GM21619 (cell line): ENCODE measurements at regions not wholly inside any gene's neighbourhood (a gene's known extent, or its start where the extent isn't known, plus 50 kb on each side); places are given as distances from the start of the nearest gene placed in this dataset.

Source experiments
- ATAC-seq: cut with Tn5 transposase; IDR thresholded peaks from one replicate; pipeline ENCODE4 v1.9.1; 2021; ENCODE audit not compliant: unreplicated experiment

DNA sequence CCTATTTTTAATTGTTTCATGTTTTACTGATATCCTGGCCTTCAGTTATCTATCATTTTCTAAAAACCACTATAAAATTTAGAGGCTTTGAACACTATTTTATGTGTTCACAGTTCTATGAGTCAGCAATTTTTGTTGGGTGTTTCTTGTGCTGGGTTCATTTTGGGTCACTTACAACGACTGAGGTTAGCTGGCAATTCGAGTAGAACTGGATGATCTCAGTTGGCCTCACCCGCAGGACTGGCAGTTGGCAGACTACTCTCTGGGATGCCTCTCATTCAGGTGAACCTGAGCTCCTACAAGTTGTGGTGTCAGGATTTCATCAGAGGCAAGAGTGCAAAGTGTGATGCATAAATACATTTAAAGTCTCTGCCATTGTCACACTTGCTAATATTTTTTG lies 151.0 kb upstream of the PAPPA start:
- ATAC-seq: no peak

DNA sequence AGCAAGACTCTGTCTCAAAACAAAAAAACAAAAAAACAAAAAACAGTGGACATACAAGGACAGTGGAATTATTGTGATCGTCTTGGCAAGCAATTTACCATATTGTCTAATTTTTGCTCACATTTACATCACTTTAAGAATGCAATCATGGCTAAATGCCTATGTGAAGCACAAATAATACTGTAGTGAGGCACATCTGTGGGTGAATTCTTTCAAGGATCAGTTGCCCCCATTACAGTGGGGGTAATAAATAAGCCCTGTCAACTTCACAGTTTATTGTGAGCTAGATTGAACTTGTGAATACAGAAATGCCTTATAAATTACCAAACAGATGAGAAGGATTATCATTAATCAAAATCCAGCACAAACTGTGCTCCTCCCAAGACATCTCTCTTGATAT lies 150.2 kb upstream of the PAPPA start:
- no peak for ATAC-seq

DNA sequence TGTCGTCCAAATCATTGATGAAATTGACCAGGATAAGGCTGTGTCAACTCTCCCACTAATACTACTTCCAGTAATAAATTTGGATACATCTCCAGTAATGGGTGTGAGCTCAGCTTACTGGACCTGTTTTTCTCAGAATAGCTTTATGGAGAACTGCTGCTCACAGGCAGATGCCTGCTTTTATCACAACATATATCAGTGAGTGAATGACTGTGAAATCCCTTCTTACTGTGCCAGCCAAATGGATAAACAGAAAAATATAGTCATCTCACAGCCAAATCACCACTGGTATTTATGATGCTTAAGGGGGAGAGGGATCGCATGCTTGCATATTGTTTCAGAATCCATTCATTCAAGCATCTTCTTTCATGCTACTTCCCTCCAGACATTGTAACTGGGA lies 148.4 kb upstream of the PAPPA start:
- no peak for ATAC-seq

DNA sequence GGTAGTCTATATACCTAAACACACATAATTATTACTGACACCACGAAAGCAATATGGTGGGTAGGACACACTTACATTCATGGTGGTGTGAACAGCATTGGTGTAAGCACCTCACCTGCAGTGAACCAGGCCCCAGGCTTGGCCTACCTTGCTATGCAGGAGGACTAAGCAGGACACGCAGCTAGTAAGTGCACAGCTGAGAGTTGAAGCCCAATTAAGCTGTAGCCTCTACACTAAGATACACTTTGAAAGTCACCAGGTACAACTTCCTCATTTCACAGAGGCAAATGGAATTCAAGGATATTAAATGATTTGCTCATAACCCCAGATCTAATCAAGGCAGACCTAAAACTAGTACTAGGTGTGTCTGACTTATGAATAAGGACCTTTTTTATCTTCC lies 145.8 kb upstream of the PAPPA start:
- no peak for ATAC-seq

DNA sequence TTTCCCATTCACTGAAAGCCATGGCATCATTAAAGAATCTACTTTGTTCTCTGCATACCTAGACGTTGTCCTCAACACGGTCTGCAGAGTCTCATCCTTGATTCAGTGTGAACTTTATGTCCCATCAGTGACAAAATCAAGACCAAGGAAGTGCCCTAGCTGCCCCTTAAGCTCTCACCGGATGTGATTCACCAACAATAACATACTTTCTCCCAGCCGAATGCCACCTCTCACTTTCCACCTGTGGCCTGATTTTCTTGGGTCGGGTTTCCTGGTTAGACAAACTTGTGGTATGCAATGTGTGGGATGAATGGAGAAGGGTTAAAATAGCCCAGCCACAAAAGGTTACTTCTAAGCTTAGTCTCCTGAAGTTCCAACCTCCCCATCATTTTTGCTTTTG lies 145.3 kb upstream of the PAPPA start:
- no peak for ATAC-seq

DNA sequence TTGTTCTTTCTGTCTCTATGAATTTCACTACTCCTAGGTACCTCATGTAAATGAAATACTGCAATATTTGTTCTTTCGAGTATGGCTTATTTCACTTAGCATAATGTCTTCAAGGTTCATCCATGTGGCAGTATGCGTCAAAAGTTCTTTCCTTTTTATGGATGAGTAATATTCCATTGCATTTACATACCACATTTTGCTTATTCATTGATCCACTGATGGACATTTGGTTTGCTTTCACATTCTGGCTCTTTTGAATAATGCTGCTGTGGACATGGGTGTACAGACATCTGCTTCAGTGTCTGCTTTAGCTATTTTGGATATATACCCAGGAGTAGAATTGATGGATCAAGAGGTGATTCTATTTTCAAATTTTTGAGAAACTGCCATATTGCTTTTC lies 144.2 kb upstream of the PAPPA start:
- ATAC-seq: no peak

DNA sequence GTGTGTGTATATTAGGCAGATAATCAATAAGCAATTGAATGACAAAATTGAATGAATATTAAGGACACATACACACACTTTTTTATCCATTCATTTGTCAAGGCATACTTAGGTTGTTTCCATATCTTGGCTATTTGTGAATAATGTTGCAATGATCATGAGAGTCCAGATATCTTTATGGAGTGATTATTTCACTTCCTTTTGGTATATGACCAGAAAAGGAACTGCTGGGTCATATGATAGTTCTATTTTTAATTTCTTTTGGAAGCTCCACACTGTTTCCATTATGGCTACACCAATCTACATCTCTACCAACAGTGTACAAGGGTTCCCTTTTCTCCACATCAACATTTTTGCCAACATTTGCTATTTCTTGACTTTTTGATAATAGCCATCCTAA lies 137.7 kb upstream of the PAPPA start:
- ATAC-seq: no peak

DNA sequence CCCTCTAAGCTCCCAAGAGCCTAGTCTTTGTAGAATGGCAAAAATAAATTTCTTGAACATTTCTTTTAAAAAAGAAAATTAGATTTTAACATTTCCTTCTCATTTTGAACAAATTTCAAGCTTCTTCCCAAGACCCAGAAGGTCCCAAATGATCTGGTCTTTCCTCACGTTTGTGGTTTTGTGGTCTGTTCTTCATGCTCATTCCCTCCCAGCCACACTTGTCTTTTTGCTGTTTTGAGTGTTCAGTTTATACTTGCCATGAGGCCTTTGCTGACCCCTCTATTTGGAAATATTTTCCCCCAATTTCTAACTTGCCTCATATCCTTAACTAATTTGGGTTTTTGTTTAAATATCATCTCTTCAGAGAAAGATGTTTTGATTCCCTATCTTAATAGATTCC lies 133.4 kb upstream of the PAPPA start:
- no peak for ATAC-seq

DNA sequence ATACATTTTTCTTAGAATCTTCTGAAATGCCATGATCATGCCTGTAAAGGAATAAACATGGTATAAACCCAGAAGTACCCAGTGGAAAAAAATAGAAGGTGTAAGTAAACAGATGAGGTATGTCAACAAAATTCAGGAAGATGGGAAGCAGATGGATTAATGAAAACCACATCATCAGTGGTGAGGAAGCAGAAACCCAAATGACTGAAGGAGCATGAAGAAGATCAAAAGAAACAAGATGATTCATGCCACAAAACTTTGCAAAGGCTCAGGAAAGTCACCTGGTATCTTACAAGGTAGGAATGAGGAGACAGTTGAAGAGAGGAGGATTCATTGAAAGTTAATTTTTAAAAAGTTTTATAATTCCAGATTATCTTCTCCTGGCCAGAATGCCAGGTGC lies 132.8 kb upstream of the PAPPA start:
- ATAC-seq: no peak

DNA sequence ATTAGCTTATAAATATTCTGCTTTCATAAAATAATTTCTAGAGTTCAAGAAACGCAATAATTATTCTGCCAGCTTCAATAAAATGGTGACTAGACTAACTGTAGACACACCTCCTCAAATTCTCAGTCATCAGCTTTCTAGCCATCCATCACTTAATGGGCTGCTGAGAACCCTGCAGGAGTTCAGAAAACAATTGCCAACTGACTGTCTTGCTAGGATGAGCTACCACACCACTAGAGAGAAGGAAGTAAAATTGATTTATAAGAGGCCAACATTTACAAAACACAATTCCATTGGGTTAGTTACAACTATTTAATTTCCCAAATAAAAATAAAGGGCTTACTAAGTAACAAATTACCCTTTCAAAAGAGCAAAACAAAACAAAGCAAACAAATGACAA lies 126.5 kb upstream of the PAPPA start:
- ATAC-seq: no peak

DNA sequence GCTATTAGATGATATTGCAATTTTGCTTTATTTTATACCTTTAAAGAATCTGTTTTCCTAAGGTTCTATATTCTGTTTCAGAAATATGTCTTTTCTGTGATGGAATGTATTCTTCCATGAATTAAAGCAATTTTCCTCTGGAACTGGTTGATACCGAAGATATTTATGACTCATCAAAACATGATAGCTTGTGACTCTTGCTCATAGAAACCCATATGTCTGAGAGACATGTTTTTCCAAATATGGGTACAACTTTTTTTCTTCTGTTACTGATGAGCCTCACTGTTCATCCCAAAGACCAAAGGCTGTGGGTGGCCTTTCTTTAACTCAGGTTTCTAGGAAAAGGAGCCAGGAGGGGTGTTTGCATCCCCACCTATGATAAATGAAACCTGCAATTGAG lies 126.1 kb upstream of the PAPPA start:
- ATAC-seq: no peak

DNA sequence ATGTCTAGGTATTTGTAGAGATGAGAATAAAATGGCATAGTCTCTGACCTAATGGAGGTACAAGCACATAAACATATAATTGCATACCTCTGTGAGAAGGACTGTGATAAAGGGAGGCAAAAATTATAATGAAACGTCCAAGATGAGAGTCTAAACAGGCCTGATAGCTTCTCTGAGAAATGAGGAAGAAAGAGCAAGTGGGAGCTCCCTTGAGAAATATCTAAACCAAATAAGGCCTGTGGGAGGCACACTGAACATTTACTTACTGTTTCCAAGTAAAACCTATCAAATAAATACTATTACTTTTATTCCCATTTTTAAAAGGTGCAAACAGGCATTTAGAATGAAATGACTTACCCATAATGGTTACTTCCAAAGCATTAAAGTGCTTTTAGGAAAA lies 125.6 kb upstream of the PAPPA start:
- no peak for ATAC-seq

DNA sequence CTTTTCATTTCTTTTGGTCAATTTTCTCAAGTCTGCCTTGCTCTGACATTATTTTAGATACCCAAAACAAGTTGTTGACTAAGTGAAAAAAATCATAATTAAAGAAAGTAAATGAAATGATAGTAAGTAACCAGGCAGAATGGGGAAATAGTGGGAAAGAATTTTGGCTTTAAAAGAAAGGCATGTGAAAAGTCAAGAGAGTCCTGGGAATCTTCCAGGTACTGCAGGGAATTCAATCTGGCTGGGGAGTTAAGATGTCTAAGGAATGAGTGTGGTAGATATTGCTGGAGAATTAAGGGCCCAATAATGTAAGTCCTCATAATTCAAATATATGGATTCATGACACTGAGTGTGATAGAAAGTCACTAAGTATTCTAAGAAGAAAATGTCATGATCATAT lies 123.1 kb upstream of the PAPPA start:
- no peak for ATAC-seq

DNA sequence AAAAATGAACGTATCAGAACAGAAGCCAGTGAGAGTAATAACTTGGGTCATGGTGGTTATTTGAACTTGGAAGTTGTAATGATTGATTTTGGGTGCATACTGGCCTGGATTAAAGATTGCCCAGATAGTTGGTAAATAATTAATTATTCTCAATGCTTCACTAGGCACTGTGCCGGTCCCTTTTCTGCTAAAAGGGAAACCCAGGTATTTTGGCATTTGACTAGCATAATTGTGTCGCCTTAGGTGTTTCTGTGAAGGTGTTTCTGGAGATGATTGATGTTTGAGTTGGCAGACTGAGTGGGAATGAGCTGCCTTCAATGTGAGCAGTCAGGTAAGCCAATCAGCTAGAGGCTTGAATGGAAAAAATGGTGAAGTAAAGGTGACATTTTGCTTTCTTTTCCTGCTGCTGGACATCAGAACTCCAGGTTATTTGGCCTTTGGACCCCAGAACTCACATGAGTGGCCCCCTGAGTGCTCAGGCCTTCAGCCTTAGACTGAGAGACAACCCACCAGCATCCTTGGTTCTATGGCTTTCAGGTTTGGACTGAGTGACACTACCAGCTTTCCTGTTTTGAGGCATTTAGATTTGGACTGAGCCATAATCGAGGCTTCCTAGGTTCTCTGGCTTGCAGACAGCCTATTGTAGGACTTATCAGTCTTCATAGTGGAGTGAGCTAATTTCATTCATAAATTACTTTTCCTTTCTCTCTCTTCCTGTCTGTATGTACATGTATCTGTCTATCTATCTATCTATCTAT lies 120.7 kb upstream of the PAPPA start:
- no peak for ATAC-seq

DNA sequence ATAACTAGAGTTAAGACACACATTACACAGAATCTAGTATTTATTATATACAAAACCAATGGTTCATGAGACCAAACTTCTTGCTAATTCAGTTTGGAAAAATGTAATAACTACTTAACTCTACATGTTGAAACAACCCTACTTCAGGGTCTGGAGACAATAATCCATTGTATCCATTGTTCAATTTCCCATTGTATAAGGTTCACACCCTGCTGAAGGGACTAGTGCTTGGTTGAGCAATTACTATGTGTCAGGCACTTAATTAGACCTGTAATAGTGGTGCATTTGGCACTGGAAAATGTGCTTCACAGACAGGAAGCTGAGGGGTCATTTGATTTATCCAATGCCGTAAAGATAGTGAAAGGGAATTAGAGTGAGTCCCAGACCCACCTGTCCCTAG lies 114.3 kb upstream of the PAPPA start:
- ATAC-seq: no peak

DNA sequence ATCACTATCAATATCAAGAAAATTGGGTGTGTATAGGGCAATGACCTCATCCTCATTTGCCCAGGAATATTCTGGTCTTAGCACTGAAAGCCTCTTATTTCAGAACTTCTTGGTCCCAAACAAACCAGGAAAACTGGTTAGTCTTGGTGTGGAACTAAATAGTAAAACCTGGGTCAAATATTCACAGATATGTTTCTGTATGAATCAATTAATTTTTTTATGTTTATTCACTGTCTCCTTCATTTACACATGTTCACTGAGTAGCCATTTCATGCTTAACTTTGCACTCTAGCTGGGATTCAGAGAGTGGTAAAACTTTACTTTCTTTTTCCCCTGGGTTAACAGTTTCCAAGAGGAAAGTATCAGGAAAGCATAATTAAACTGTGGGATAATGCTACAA lies 113.7 kb upstream of the PAPPA start:
- ATAC-seq: no peak

DNA sequence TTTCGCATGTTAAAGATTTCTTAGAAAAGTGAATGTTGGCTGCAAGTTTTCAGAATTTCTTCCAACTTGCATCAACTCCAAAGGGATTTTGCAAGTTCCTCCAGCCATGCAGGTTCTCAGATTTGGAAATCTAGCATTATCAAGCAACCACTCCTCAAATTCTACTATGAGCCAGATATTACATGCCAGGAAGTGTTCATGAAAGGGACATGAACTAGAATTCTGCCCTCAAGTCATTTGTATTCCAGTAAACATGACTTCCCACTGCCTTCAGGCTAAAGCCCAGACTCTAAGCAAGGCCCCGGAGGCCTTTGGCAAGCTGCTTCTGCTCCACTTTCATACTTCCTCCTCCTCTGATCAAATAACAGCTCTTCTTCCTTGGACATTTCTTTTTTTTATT lies 111.3 kb upstream of the PAPPA start:
- no peak for ATAC-seq

DNA sequence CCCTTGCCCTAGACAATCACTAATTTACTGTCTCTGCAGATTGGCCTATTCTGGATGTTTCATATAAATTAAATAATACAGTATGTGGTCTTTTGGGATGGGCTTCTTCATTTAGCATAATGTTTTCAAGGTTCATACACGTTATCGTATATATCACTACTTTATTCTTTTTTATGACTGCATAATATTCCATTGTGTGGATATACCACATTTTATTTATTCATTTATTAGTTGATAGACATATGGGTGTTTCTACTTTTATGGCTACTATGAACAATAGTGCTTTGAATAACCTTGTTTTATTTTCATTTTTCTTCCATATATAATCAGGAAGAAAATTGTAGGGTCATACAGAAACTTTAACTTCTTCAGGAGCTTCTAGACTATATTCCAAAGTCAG lies 108.5 kb upstream of the PAPPA start:
- ATAC-seq: no peak

DNA sequence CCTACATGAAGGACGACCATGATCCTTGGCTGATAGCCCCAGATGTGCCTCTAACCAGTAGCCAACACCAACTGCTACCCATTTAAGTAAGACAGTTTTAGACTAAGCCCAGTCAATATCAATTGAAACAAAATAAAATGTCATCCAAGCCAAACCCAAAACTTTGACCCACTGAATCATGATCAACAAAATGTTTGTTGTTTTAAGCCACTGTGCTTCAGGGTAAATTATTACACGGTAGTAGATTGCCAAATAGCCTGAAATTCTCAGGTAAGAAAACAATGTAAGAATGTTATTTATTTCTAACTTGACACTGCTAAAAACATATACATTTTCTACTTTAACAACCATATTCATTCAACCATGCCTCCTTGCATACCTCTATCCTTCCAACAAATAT lies 105.5 kb upstream of the PAPPA start:
- no peak for ATAC-seq

DNA sequence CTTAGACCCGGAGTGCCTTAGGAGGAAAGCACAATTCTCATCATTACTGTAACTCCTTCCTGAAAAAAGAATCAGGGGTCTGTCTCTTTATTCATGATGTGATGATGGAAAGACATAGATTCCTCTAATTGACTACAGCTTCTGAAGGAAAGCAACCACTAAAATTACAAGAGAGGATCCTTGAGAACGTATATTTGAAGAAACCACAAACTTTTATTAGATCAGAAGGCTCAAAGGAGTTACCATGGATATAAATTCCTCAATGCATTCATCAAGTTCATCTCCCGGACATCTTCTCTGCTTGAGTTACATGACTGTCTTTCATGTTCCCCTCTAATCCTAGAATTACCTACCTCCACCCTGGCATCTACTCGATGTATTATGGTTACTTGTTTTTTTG lies 104.1 kb upstream of the PAPPA start:
- ATAC-seq: no peak

DNA sequence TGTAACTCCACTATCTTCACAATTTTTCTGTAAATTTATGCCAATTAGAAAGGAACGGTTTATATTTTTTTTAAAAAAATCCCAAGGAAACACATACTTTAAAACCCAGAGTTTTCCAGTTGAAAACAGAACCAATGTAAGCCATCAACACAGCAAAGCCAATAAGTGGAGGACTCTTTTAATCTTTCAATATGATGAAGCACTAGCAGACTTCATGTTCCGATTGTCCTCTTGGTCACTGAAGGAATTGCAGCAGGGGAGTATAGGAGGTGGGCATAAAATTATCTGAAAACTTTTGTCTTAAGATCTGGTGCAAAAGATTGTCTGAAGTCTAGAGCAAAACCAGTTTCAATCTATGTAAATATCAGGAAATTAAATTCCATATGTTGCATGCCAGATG lies 102.1 kb upstream of the PAPPA start:
- ATAC-seq: no peak

DNA sequence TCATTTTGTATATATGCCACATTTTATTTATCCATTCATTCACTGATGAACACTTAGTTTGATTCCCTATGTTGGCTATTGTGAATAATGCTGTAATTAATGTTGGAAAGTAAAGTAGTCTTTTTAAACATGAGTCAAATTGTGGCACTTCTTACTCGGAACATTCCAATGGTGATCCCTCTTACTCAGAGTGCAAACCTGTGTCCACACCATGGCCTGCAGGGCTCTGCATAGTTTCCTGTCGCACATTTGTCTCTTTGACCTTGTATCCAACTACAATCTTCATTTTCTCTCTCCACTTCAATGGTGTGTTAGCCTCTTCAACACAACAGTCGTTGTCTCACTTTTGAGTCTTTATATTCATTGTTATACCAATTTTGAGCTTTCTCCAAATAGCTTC lies 98.1 kb upstream of the PAPPA start:
- no peak for ATAC-seq

DNA sequence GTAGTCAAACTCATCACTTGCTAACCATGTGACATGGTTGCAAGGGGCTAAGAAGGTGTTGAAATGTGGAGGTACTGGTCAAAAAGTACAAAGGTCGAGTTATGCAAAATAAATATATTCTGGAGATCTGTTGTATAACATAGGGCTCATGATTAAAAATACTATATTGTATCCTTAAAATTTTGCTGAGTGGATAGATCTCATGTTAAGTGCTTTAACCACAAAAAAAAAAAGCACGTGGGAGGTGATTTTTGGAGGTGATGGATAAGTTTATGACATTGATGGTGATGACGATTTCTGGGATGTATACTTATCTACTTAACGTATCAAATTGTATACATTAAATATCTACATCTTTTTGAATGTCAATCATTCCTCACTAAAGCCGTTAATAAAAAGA lies 96.2 kb upstream of the PAPPA start:
- ATAC-seq: no peak

DNA sequence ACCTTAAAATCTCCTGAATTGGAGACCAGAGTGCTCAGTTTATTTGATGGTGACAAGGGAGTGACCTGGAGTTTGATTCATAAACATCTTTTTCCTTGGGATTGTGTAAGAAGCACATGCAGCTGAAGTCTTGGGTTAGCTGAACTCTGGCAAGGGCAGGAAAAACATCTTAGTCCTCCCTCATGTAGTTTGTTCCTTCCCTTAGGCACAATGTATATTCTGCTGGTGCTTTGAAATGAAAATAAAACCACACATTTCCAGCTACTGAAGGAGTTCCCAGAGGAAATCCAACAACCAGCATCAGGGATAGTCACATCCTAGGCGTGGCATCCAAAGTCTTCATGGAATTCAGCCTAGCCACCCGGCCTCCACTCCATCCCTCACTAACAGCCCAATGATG lies 95.2 kb upstream of the PAPPA start:
- no peak for ATAC-seq
